Fibroblast of lung (primary cell): ENCODE measurements at regions not wholly inside any gene's neighbourhood (a gene's known extent, or its start where the extent isn't known, plus 50 kb on each side); places are given as distances from the start of the nearest gene placed in this dataset.

Source experiments
- DNase-seq, 2 donors: peaks; one replicate each; pipeline versions ENCODE4 v3.0.0 to v3.0.0-alpha.2; 2010; ENCODE audit warnings: low read depth in 2 of 2
- H2AFZ ChIP-seq: 2 replicates; pipeline ENCODE4 v1.5.1; 2012; ENCODE audit warnings: low read length, control low read depth, inconsistent platforms
- H3K27ac ChIP-seq: 2 replicates; pipeline ENCODE4 v1.5.1; 2011; ENCODE audit warnings: low read length, control low read depth; ENCODE audit not compliant: insufficient read depth
- H3K27me3 ChIP-seq: 2 replicates; pipeline ENCODE4 v1.5.1; 2011; ENCODE audit warnings: mild to moderate bottlenecking, low read length; ENCODE audit not compliant: control insufficient read depth, insufficient read depth
- H3K36me3 ChIP-seq: 2 replicates; pipeline ENCODE4 v1.5.1; 2011; ENCODE audit warnings: low read length; ENCODE audit not compliant: control insufficient read depth, insufficient read depth
- H3K4me1 ChIP-seq: 2 replicates; pipeline ENCODE4 v1.5.1; 2011; ENCODE audit warnings: low read length; ENCODE audit not compliant: control insufficient read depth, insufficient read depth; ENCODE audit errors: extremely low read depth
- H3K4me2 ChIP-seq: 2 replicates; pipeline ENCODE4 v1.5.1; 2011; ENCODE audit warnings: low read length, control low read depth; ENCODE audit not compliant: insufficient read depth; ENCODE audit errors: extremely low read depth
- H3K4me3 ChIP-seq, 4 experiments: fragments of 200-600 bp in 1 of 4; sonication (generic) in 1 of 4; replicated peaks in 1 of 4; 2 replicates each; pipeline ENCODE4 v1.5.1; 2011 to 2016; ENCODE audit warnings: low read length in 4 of 4, low read depth in 3 of 4, mild to moderate bottlenecking in 3 of 4, control low read depth in 2 of 4, inconsistent platforms in 1 of 4, mixed read lengths in 1 of 4; ENCODE audit not compliant: insufficient read depth in 1 of 4; ENCODE audit errors: control extremely low read depth in 1 of 4
- H3K79me2 ChIP-seq: 2 replicates; pipeline ENCODE4 v1.5.1; 2012; ENCODE audit warnings: mild to moderate bottlenecking, low read length, inconsistent platforms; ENCODE audit not compliant: control insufficient read depth, insufficient read depth
- H3K9ac ChIP-seq: 2 replicates; pipeline ENCODE4 v1.5.1; 2011; ENCODE audit warnings: mild to moderate bottlenecking, low read length, control low read depth; ENCODE audit not compliant: insufficient read depth
- H3K9me3 ChIP-seq: 2 replicates; pipeline ENCODE4 v1.5.1; 2012; ENCODE audit warnings: low read depth, low read length; ENCODE audit not compliant: control insufficient read depth, insufficient read depth
- H4K20me1 ChIP-seq: 2 replicates; pipeline ENCODE4 v1.5.1; 2011; ENCODE audit warnings: low read length; ENCODE audit not compliant: control insufficient read depth, insufficient read depth; ENCODE audit errors: extremely low read depth
- EZH2 ChIP-seq: IDR thresholded peaks from 2 replicates; pipeline ENCODE4 v1.5.1; 2012; ENCODE audit warnings: low read length, control low read depth, mild to moderate bottlenecking; ENCODE audit errors: missing control alignments
- TF ChIP-seq, protein P1 (sequence below), 2 donors: IDR thresholded peaks in 1 of 2; conservative IDR thresholded peaks in 1 of 2; 1 replicate in 1 of 2; 2 replicates in 1 of 2; pipeline ENCODE4 v1.5.1; 2011 to 2012; ENCODE audit warnings: low read length in 2 of 2, control low read depth in 1 of 2, inconsistent platforms in 1 of 2, low read depth in 1 of 2, mild to moderate bottlenecking in 1 of 2

DNA sequence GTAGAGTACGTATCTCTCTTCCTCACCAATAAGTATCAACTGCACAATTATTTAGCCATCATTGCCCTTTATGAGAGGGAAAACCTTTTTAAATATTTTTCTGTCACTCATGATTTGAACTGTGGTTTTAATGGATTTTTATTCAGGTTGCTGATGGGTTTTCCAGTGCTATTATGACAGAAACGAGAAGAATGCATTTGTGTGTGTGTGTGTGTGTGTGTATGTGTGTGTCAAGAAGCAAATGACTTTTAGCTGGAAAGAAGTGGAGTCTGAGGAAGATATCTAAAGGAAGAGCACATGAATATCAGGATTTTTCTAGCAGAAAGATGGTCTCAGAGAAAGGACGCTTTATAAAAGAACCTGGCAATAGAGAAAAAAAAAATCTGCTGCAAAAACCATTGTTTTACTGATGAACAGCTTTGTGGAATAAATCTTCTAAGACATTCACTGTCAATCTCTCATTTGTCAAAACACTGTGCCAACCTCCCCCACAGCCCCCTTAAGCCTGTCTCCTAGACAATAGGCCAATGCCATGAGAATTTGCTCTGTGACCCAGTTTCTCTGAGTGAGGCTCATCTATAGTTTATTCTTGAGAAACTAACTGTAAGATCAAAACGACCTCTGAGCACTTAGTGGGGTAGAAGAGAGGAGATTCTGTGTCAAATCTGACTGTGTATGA is 417.7 kb downstream of the FLRT2 start:
- no peak for TF ChIP-seq EZH2
- TF ChIP-seq, protein P1, sequence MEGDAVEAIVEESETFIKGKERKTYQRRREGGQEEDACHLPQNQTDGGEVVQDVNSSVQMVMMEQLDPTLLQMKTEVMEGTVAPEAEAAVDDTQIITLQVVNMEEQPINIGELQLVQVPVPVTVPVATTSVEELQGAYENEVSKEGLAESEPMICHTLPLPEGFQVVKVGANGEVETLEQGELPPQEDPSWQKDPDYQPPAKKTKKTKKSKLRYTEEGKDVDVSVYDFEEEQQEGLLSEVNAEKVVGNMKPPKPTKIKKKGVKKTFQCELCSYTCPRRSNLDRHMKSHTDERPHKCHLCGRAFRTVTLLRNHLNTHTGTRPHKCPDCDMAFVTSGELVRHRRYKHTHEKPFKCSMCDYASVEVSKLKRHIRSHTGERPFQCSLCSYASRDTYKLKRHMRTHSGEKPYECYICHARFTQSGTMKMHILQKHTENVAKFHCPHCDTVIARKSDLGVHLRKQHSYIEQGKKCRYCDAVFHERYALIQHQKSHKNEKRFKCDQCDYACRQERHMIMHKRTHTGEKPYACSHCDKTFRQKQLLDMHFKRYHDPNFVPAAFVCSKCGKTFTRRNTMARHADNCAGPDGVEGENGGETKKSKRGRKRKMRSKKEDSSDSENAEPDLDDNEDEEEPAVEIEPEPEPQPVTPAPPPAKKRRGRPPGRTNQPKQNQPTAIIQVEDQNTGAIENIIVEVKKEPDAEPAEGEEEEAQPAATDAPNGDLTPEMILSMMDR (conservative IDR thresholded peaks at IDR 0.05 in 1 of 2, IDR thresholded peaks at IDR 0.05 in 1 of 2; ENCODE audit: low read depth in 1 of 2, low read length in 2 of 2), result no peak
- H3K27ac ChIP-seq, result no peak overlapping the region

DNA sequence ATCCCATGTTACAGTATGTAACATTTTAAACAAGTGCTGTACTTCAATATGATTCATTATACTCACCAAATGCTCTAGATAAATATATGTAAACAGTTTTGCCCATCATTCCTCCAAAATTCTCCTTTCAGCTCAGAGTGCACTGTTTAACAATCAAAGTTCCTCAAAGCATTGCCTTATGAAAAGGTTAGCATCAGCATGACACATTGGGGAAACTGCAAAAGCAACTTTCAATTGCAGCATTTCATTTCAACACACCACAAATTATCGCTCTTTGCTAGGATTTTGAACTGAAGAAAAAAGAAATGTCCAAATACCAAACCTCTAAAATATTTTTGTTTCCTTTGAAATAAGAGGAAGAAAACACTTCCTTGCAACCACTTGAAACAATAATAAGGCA is 413.2 kb downstream of the FLRT2 start:
- Histone ChIP-seq H3K36me3 (no peaks in the 10 kb centered on the region), H4K20me1 (no peaks in the 10 kb centered on the region), H2AFZ (no peak overlapping the region), H3K9me3 (no peaks in the 10 kb centered on the region), H3K4me2 (no peak overlapping the region), H3K4me1 (no peaks in the 10 kb centered on the region), H3K9ac (no peak overlapping the region), H3K27ac (no peak overlapping the region), H3K79me2 (no peaks in the 10 kb centered on the region), H3K27me3 (no peaks in the 10 kb centered on the region), H3K4me3 (no peak overlapping the region)
- no peak for TF ChIP-seq EZH2
- TF ChIP-seq, protein P1 (conservative IDR thresholded peaks at IDR 0.05 in 1 of 2, IDR thresholded peaks at IDR 0.05 in 1 of 2; ENCODE audit: low read depth in 1 of 2, low read length in 2 of 2), result no peak
- DNase-seq, result no peak

More for the DNA sequence above, 417.7 kb downstream of the FLRT2 start:
- Histone ChIP-seq H3K4me2 (no peak overlapping the region), H3K79me2 (no peaks in the 10 kb centered on the region), H4K20me1 (no peaks in the 10 kb centered on the region), H3K4me1 (no peaks in the 10 kb centered on the region), H3K27me3 (no peaks in the 10 kb centered on the region), H3K9me3 (no peaks in the 10 kb centered on the region), H2AFZ (no peak overlapping the region), H3K36me3 (no peaks in the 10 kb centered on the region), H3K9ac (no peak overlapping the region), H3K4me3 (no peak overlapping the region)
- DNase-seq, result no peak

DNA sequence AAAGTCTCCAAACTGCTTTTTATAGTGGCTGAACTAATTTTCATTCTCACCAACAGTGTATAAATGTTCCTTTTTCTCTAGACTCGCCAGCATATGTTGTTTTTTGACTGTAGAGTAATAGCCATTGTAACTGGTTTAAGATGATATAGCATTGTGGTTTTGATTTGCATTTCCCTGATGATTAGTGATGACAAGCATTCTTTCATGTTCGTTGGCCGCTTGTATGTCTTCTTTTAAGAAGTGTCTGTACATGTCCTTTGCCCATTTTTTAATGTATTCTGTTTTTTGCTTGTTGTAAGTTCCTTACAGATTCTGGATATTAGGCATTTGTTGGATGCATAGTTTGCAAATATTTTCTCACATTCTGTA is 404.9 kb downstream of the FLRT2 start:
- Histone ChIP-seq H3K4me2 (no peak overlapping the region), H3K4me3 (peak overlapping the region in 3 of 4 experiments; percentile 7 to 22 (median 20))

More for the DNA sequence above, 404.9 kb downstream of the FLRT2 start:
- Histone ChIP-seq H3K9ac (no peak overlapping the region), H3K27me3 (no peaks in the 10 kb centered on the region), H4K20me1 (no peaks in the 10 kb centered on the region), H2AFZ (peak overlapping the region; percentile 24), H3K79me2 (no peaks in the 10 kb centered on the region), H3K4me1 (no peaks in the 10 kb centered on the region), H3K36me3 (no peaks in the 10 kb centered on the region), H3K27ac (no peak overlapping the region), H3K9me3 (no peaks in the 10 kb centered on the region)
- peak; percentile 0 to 4 for DNase-seq
- TF ChIP-seq, protein P1 (conservative IDR thresholded peaks at IDR 0.05 in 1 of 2, IDR thresholded peaks at IDR 0.05 in 1 of 2; ENCODE audit: low read depth in 1 of 2, low read length in 2 of 2), result no peak
- no peak for TF ChIP-seq EZH2
